ENCODE measurements at regions not wholly inside any gene's neighbourhood (a gene's known extent, or its start where the extent isn't known, plus 50 kb on each side); places are given as distances from the start of the nearest gene placed in this dataset.

- POLR2A ChIA-PET = no interaction called here
- Mint-ChIP-seq H3K9me3 (no peaks in the 10 kb centered on the region), H3K4me3 (no peak overlapping the region), H3K4me1 (peaks cover 63 to 78% (median 72%) of the 10 kb centered on the region in 3 donors), H3K27me3 (no peaks in the 10 kb centered on the region), H3K36me3 (peaks cover 0 to 3% (median 0%) of the 10 kb centered on the region in 3 donors), H3K27ac (peak overlapping the region in 3 of 8 donors; percentile 64 to 82 (median 64))
- no peak for DNase-seq
- no peaks in the 10 kb centered on the region for H3K27me3 ChIP-seq (ENCODE audit: insufficient read depth, low read length, poor library complexity, severe bottlenecking)
- H3K27ac ChIP-seq (ENCODE audit: low read depth, low read length) = no peak overlapping the region
- H3K4me1 ChIP-seq (ENCODE audit: insufficient read depth, low read length) = peaks cover 34% of the 10 kb centered on the region
- CTCF ChIA-PET = interaction anchor here (1.3 to 2.2 kb wide), 4 partner anchors 27 to 315 kb away, joined by 3 to 7 read pairs (median 4); partner anchors contain the start of gene ATP2B1
- no peaks in the 10 kb centered on the region for H3K9me3 ChIP-seq (ENCODE audit: low read length)
- no peak overlapping the region for H3K4me3 ChIP-seq (ENCODE audit: low read length)
- H3K36me3 ChIP-seq (ENCODE audit: insufficient read depth, low read length) = no peaks in the 10 kb centered on the region
These were observed 150.1 kb upstream of the ATP2B1 start for GRCh38 chr12:89858718-89859117.

DNA sequence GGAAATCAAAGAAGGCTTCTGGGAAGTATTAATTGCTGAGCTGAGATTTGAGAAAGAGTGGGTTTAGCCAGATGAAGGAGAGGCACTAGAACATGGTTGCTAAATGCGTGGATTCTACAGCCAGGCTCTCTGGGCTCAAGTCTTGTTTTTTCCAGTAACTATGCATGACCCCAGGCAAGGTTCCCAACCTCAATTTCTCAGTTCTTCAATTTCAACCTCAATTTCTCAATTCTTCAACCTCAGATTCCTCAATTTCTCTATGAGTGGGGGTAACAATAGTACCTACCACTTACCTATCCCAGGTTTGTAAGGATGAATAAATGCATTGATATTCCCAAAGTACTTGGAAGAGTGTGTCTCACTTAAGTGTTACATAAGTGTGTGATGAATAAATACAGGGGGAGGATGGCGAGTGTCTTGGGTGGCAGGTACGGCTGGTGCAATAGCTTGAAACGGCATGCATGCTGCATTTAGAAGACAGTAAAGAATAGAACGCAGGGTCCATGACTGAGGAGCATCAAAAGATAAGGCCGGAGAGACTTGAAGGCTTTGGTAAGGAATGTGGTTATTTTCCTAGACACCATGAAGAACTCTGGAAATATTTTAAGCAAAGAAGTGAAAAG is 149.1 kb upstream of the ATP2B1 start:
- H3K4me3 ChIP-seq (ENCODE audit: low read length) = no peak overlapping the region
- H3K4me3 Mint-ChIP-seq = no peak overlapping the region

GRCh38 chr12:89856431-89856830 is 147.8 kb upstream of the ATP2B1 start:
- H3K27ac Mint-ChIP-seq = peak overlapping the region in 4 of 8 donors; percentile 13 to 67 (median 32)

More for the DNA sequence above, 149.1 kb upstream of the ATP2B1 start:
- H3K27me3 ChIP-seq (ENCODE audit: insufficient read depth, low read length, poor library complexity, severe bottlenecking) = no peaks in the 10 kb centered on the region
- H3K27me3 Mint-ChIP-seq = no peaks in the 10 kb centered on the region
- no peak for DNase-seq
- H3K27ac ChIP-seq (ENCODE audit: low read depth, low read length) = no peak overlapping the region
- H3K9me3 Mint-ChIP-seq = no peaks in the 10 kb centered on the region
- ChIA-PET POLR2A (interaction anchor here (0.7 kb wide), 1 partner anchor 234 kb away, joined by 6 read pairs; no protein-coding TSS in a partner anchor), CTCF (no interaction called here)
- H3K36me3 Mint-ChIP-seq = peaks cover 0 to 3% (median 0%) of the 10 kb centered on the region in 3 donors
- H3K4me1 Mint-ChIP-seq = peaks cover 53 to 68% (median 62%) of the 10 kb centered on the region in 3 donors
- peaks cover 25% of the 10 kb centered on the region for H3K4me1 ChIP-seq (ENCODE audit: insufficient read depth, low read length)
- H3K9me3 ChIP-seq (ENCODE audit: low read length) = no peaks in the 10 kb centered on the region
- no peaks in the 10 kb centered on the region for H3K36me3 ChIP-seq (ENCODE audit: insufficient read depth, low read length)
- peak overlapping the region in 3 of 8 donors; percentile 3 to 76 (median 69) for H3K27ac Mint-ChIP-seq

DNA sequence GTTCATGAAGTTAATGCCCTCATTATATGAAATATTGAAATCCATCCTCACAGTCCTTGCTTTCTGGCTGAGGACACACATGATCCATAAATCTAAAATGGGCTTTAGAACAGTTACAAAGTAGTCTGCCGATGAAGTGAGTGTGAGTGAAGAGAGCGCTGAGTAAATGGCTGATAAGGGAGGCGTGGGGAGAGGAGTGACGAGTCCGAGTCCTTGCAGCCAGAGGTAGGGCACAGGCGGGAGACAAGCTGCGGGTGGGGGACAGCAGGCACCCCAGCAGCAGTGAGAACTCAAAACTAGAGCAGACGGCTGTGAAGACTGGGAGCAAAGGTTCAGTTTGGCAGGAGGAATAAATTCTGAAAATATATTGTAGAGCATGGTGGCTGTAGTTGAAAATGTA is 140.1 kb upstream of the ATP2B1 start:
- no peak overlapping the region for H3K4me3 ChIP-seq (ENCODE audit: low read length)
- no peaks in the 10 kb centered on the region for H3K36me3 ChIP-seq (ENCODE audit: insufficient read depth, low read length)
- no peaks in the 10 kb centered on the region for H3K4me1 ChIP-seq (ENCODE audit: insufficient read depth, low read length)
- no peaks in the 10 kb centered on the region for H3K9me3 Mint-ChIP-seq
- peaks cover 0 to 2% of the 10 kb centered on the region in 2 donors for H3K27me3 Mint-ChIP-seq
- no peaks in the 10 kb centered on the region for H3K9me3 ChIP-seq (ENCODE audit: low read length)
- no peaks in the 10 kb centered on the region for H3K4me1 Mint-ChIP-seq
- no peak overlapping the region for H3K27ac Mint-ChIP-seq
- POLR2A ChIA-PET = no interaction called here
- H3K36me3 Mint-ChIP-seq = peaks cover 0 to 4% (median 0%) of the 10 kb centered on the region in 3 donors
- no peak overlapping the region for H3K27ac ChIP-seq (ENCODE audit: low read depth, low read length)
- no peak overlapping the region for H3K4me3 Mint-ChIP-seq
- no peaks in the 10 kb centered on the region for H3K27me3 ChIP-seq (ENCODE audit: insufficient read depth, low read length, poor library complexity, severe bottlenecking)
- CTCF ChIA-PET = no interaction called here
- DNase-seq = no peak

More at GRCh38 chr12:89856431-89856830, 147.8 kb upstream of the ATP2B1 start:
- Mint-ChIP-seq H3K9me3 (no peaks in the 10 kb centered on the region), H3K27me3 (no peaks in the 10 kb centered on the region), H3K4me1 (peaks cover 41 to 55% (median 49%) of the 10 kb centered on the region in 3 donors), H3K36me3 (no peaks in the 10 kb centered on the region), H3K4me3 (peak overlapping the region in 1 of 7 donors; percentile 9)
- Histone ChIP-seq H3K27me3 (ENCODE audit: insufficient read depth, low read length, poor library complexity, severe bottlenecking) (no peaks in the 10 kb centered on the region), H3K27ac (ENCODE audit: low read depth, low read length) (no peak overlapping the region), H3K9me3 (ENCODE audit: low read length) (no peaks in the 10 kb centered on the region), H3K4me1 (ENCODE audit: insufficient read depth, low read length) (peaks cover 13% of the 10 kb centered on the region), H3K36me3 (ENCODE audit: insufficient read depth, low read length) (no peaks in the 10 kb centered on the region), H3K4me3 (ENCODE audit: low read length) (no peak overlapping the region)
- ChIA-PET POLR2A (interaction anchor here (0.7 to 1.5 kb wide), 2 partner anchors 147 to 480 kb away, joined by 3 to 4 read pairs; no protein-coding TSS in a partner anchor), CTCF (interaction anchor here (1.1 kb wide), 1 partner anchor 313 kb away, joined by 3 read pairs; no protein-coding TSS in a partner anchor)
- no peak for DNase-seq

GRCh38 chr12:89846473-89847055 is 137.9 kb upstream of the ATP2B1 start:
- no peak for DNase-seq
- Histone ChIP-seq H3K27ac (ENCODE audit: low read depth, low read length) (no peak overlapping the region), H3K9me3 (ENCODE audit: low read length) (no peaks in the 10 kb centered on the region), H3K27me3 (ENCODE audit: insufficient read depth, low read length, poor library complexity, severe bottlenecking) (no peaks in the 10 kb centered on the region), H3K36me3 (ENCODE audit: insufficient read depth, low read length) (no peaks in the 10 kb centered on the region), H3K4me3 (ENCODE audit: low read length) (no peak overlapping the region), H3K4me1 (ENCODE audit: insufficient read depth, low read length) (no peaks in the 10 kb centered on the region)
- Mint-ChIP-seq H3K27ac (no peak overlapping the region), H3K36me3 (peaks cover 0 to 4% (median 0%) of the 10 kb centered on the region in 3 donors), H3K4me3 (no peak overlapping the region), H3K9me3 (no peaks in the 10 kb centered on the region), H3K27me3 (peaks cover 0 to 2% of the 10 kb centered on the region in 2 donors), H3K4me1 (no peaks in the 10 kb centered on the region)
- CTCF ChIA-PET = no interaction called here
- POLR2A ChIA-PET = no interaction called here

DNA sequence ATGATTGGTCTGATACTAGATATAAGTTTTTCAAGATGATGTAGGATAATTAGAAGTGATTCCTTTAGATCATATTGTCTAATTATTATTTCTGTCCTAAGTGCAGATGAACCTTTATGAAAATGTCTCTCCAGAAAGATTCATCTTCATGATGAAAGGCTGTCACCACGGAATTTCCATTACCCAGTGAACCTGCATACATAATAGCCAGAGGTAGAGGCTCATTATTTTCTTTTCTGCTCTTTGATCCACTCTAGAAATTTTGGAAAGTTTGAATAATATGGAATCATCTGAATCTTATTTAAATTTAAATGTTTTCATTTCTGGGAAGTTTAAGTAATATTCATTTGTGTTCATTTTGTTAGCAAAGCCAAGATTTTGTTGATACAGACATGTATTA is 137.1 kb upstream of the ATP2B1 start:
- H3K36me3 ChIP-seq (ENCODE audit: insufficient read depth, low read length) = no peaks in the 10 kb centered on the region
- POLR2A ChIA-PET = no interaction called here

DNA sequence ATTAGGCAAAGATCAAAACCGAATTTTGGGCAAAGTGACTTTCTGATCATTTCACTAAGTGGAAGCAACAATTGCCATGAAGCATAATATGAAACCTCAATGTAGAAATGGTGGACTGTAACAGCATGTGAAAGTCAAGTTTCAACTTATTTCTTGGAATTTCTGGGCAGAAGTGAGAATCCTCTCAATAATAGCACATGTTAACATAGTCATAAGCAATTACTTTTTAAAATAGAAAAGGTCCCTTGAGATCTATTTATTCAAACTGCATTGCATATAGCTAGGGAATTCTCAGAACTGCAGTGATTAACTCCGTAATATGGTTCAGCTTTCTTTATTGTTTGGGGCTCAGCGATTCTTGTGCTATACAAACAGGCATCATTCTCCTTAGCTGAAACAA is 136.7 kb upstream of the ATP2B1 start:
- CTCF ChIA-PET = no interaction called here
- Histone ChIP-seq H3K27ac (ENCODE audit: low read depth, low read length) (no peak overlapping the region), H3K27me3 (ENCODE audit: insufficient read depth, low read length, poor library complexity, severe bottlenecking) (no peaks in the 10 kb centered on the region), H3K4me3 (ENCODE audit: low read length) (no peak overlapping the region), H3K9me3 (ENCODE audit: low read length) (no peaks in the 10 kb centered on the region), H3K36me3 (ENCODE audit: insufficient read depth, low read length) (no peaks in the 10 kb centered on the region), H3K4me1 (ENCODE audit: insufficient read depth, low read length) (no peaks in the 10 kb centered on the region)
- peaks cover 0 to 2% of the 10 kb centered on the region in 2 donors for H3K27me3 Mint-ChIP-seq
- no peaks in the 10 kb centered on the region for H3K9me3 Mint-ChIP-seq
- H3K4me1 Mint-ChIP-seq = no peaks in the 10 kb centered on the region
- no peak for DNase-seq
- POLR2A ChIA-PET = no interaction called here
- H3K4me3 Mint-ChIP-seq = no peak overlapping the region
- H3K27ac Mint-ChIP-seq = no peak overlapping the region
- H3K36me3 Mint-ChIP-seq = peaks cover 0 to 2% (median 0%) of the 10 kb centered on the region in 3 donors

More for the DNA sequence above, 137.1 kb upstream of the ATP2B1 start:
- Mint-ChIP-seq H3K4me3 (no peak overlapping the region), H3K4me1 (no peaks in the 10 kb centered on the region), H3K27me3 (peaks cover 0 to 2% of the 10 kb centered on the region in 2 donors), H3K36me3 (peaks cover 0 to 2% (median 0%) of the 10 kb centered on the region in 3 donors), H3K9me3 (no peaks in the 10 kb centered on the region), H3K27ac (no peak overlapping the region)
- no peak overlapping the region for H3K27ac ChIP-seq (ENCODE audit: low read depth, low read length)
- CTCF ChIA-PET = no interaction called here
- H3K4me1 ChIP-seq (ENCODE audit: insufficient read depth, low read length) = no peaks in the 10 kb centered on the region
- H3K9me3 ChIP-seq (ENCODE audit: low read length) = no peaks in the 10 kb centered on the region
- H3K27me3 ChIP-seq (ENCODE audit: insufficient read depth, low read length, poor library complexity, severe bottlenecking) = no peaks in the 10 kb centered on the region
- no peak overlapping the region for H3K4me3 ChIP-seq (ENCODE audit: low read length)
- DNase-seq = no peak

DNA sequence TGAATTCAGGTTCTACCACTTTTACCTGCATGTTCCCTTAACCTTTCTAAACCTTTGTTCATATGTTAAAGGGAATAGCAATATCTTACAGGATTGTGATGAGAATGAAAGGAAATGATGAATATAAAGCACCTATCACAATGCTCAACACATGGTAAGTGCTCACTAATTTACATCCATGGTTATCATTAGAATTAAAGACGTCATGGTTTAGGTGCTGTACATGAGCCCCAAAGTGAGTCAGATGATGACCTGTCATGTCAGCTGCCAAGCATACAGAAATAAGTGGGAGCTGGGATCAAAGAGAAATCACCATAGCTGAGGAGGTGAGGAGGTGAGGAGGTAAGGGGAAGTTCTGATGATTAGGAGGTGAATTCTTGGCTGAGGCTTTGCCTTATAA is 135.9 kb upstream of the ATP2B1 start:
- Histone ChIP-seq H3K4me1 (ENCODE audit: insufficient read depth, low read length) (no peaks in the 10 kb centered on the region), H3K4me3 (ENCODE audit: low read length) (no peak overlapping the region), H3K36me3 (ENCODE audit: insufficient read depth, low read length) (no peaks in the 10 kb centered on the region), H3K9me3 (ENCODE audit: low read length) (no peaks in the 10 kb centered on the region), H3K27me3 (ENCODE audit: insufficient read depth, low read length, poor library complexity, severe bottlenecking) (no peaks in the 10 kb centered on the region), H3K27ac (ENCODE audit: low read depth, low read length) (no peak overlapping the region)
- peaks cover 0 to 2% (median 0%) of the 10 kb centered on the region in 3 donors for H3K36me3 Mint-ChIP-seq
- no peak overlapping the region for H3K27ac Mint-ChIP-seq
- no peak overlapping the region for H3K4me3 Mint-ChIP-seq
- CTCF ChIA-PET = no interaction called here
- peaks cover 0 to 2% (median under 1%) of the 10 kb centered on the region in 3 donors for H3K4me1 Mint-ChIP-seq
- POLR2A ChIA-PET = no interaction called here
- no peak for DNase-seq
- peaks cover 0 to 2% of the 10 kb centered on the region in 2 donors for H3K27me3 Mint-ChIP-seq
- H3K9me3 Mint-ChIP-seq = no peaks in the 10 kb centered on the region

Data from CD8-positive, alpha-beta memory T cell (primary cell).